GM12892 (cell line): ENCODE measurements at regions not wholly inside any gene's neighbourhood (a gene's known extent, or its start where the extent isn't known, plus 50 kb on each side); places are given as distances from the start of the nearest gene placed in this dataset.

Experiments
- POLR2A ChIP-seq: IDR thresholded peaks from 2 replicates; pipeline ENCODE4 v1.6.1; 2011; ENCODE audit warnings: low read depth, low read length, control low read depth
- POLR2AphosphoS5 ChIP-seq: IDR thresholded peaks from 2 replicates; pipeline ENCODE4 v1.6.1; 2011; ENCODE audit warnings: low read depth, low read length, control low read depth
- TAF1 ChIP-seq: IDR thresholded peaks from 2 replicates; pipeline ENCODE4 v1.6.1; 2011; ENCODE audit warnings: low read depth, mild to moderate bottlenecking, control low read depth, low read length, borderline replicate concordance

GRCh38 chr18:38290229-38290628 is 724.6 kb upstream of the CELF4 start:
- TF ChIP-seq POLR2A, result no peak
- no peak for TF ChIP-seq POLR2AphosphoS5
- no peak for TF ChIP-seq TAF1
